ENCODE measurements at regions not wholly inside any gene's neighbourhood (a gene's known extent, or its start where the extent isn't known, plus 50 kb on each side); places are given as distances from the start of the nearest gene placed in this dataset.

DNA sequence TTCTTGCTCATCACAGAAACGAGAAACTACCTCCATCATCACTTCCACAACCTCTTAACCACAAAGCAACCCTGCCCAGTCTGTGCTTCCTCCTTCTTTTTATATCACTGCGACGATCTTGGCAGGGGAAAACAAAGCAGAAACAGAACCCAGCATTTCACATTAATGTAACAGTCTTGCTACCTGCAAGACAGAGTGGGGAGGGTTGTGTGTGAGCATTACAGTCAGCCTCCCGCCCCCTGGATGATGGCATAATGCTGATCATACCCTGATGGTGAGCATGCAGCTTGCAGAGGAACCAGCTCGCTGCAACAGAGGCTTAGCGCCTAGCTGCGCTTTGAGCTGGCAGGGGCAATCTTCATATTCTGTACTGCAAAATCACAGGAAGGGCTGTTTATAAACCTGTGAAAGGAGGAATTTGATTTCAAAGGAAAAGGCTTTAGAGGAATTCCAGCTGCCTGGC is 376.1 kb downstream of the IRS1 start:
- peaks cover 24% of the 10 kb centered on the region for H3K4me1 ChIP-seq (ENCODE audit: insufficient read depth, low read length)
- FAIRE-seq = no peak

DNA sequence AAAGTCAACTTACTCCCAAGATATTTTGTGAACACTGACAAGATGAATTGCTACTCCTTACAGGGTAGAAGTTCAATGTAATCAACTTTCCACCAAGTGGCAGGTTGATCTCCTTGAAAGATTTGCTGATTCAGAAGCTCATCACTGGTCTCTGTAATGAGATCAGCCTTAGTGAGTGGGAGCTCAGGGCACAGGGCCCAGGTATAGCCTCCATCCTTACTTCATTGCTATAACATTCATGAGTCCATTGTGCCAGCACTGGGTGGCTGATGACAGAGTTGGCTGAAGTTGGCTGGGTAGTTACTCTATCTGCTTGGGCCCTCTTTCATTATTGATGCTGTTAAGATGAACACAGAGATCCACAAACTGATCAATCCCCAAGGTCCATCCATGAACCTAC is 379.0 kb downstream of the IRS1 start:
- intact Hi-C loops (cut with micrococcal nuclease; ENCODE audit: unreplicated experiment) (loop anchor here (10.0 kb wide), 1 partner anchor 384 kb away; no protein-coding TSS in a partner anchor), in situ Hi-C loops (cut with HindIII; ENCODE audit: extremely low pct_ligation_motif_present, low pct_unique_long_range_greater_than_20kb) (no loop called here)
- ChIA-PET CTCF (ENCODE audit: low intra/inter-chr PET ratio, low total read pairs) (no interaction called here), POLR2A (no interaction called here)
- no peaks in the 10 kb centered on the region for H3K9me3 ChIP-seq (ENCODE audit: low read length)
- H4K20me1 ChIP-seq (ENCODE audit: insufficient read depth, low read length) = no peaks in the 10 kb centered on the region
- H3K27me3 ChIP-seq (ENCODE audit: control insufficient read depth in 1 of 2, insufficient read depth in 2 of 2, low read length in 2 of 2) = no peaks in the 10 kb centered on the region
- no peak for TF ChIP-seq ZFP36 (IDR thresholded peaks at IDR 0.05; ENCODE audit: borderline replicate concordance, low read depth, low read length, partially characterized antibody)
- no peak for TF ChIP-seq ZNF451 (CRISPR knock-in tag; IDR thresholded peaks at IDR 0.05)
- TF ChIP-seq MYPOP (CRISPR knock-in tag; IDR thresholded peaks at IDR 0.05) = no peak
- TF ChIP-seq HHEX (CRISPR knock-in tag; IDR thresholded peaks at IDR 0.05) = no peak
- TF ChIP-seq RFX3 (CRISPR knock-in tag; IDR thresholded peaks at IDR 0.05) = no peak
- TF ChIP-seq ZNF777 (CRISPR knock-in tag; IDR thresholded peaks at IDR 0.05) = no peak
- TF ChIP-seq THRA (CRISPR knock-in tag; IDR thresholded peaks at IDR 0.05; ENCODE audit: borderline replicate concordance) = no peak
- TF ChIP-seq FOXK2 (IDR thresholded peaks at IDR 0.05) = no peak
- no peak for TF ChIP-seq WIZ (CRISPR knock-in tag; IDR thresholded peaks at IDR 0.05)
- H3K79me2 ChIP-seq (ENCODE audit: insufficient read depth, low read length) = no peaks in the 10 kb centered on the region
- ATAC-seq (no peak), FAIRE-seq (no peak), DNase-seq (ENCODE audit: low spot score) (no peak)
- H3K4me1 ChIP-seq (ENCODE audit: insufficient read depth, low read length) = no peaks in the 10 kb centered on the region
- no peak overlapping the region for H3K9ac ChIP-seq (ENCODE audit: insufficient read depth, low read depth, low read length)
- BruUV-seq (replicated peaks) = no TSS peak
- H3K4me3 ChIP-seq (replicated peaks in 1 of 3; ENCODE audit: insufficient read depth in 1 of 3, low read depth in 2 of 3, low read length in 3 of 3) = no peak overlapping the region
- no peaks in the 10 kb centered on the region for H3K36me3 ChIP-seq (replicated peaks in 1 of 2; ENCODE audit: control insufficient read depth in 1 of 2, insufficient read depth in 2 of 2, low read length in 2 of 2)
- H2AFZ ChIP-seq (ENCODE audit: low read length) = no peak overlapping the region
- no peak overlapping the region for H3K27ac ChIP-seq (ENCODE audit: extremely low read length, insufficient read depth, low read length)
- no peak overlapping the region for H3K4me2 ChIP-seq (ENCODE audit: low read depth, low read length)

More for the DNA sequence above, 376.1 kb downstream of the IRS1 start:
- intact Hi-C loops (cut with micrococcal nuclease; ENCODE audit: unreplicated experiment) = loop anchor here (10.0 kb wide), 1 partner anchor 381 kb away; no protein-coding TSS in a partner anchor
- Histone ChIP-seq H4K20me1 (ENCODE audit: insufficient read depth, low read length) (no peaks in the 10 kb centered on the region), H3K27ac (ENCODE audit: extremely low read length, insufficient read depth, low read length) (no peak overlapping the region), H3K79me2 (ENCODE audit: insufficient read depth, low read length) (no peaks in the 10 kb centered on the region), H3K4me2 (ENCODE audit: low read depth, low read length) (no peak overlapping the region), H3K9me3 (ENCODE audit: low read length) (no peaks in the 10 kb centered on the region), H3K9ac (ENCODE audit: insufficient read depth, low read depth, low read length) (no peak overlapping the region), H3K27me3 (ENCODE audit: control insufficient read depth in 1 of 2, insufficient read depth in 2 of 2, low read length in 2 of 2) (no peaks in the 10 kb centered on the region), H2AFZ (ENCODE audit: low read length) (no peak overlapping the region), H3K36me3 (replicated peaks in 1 of 2; ENCODE audit: control insufficient read depth in 1 of 2, insufficient read depth in 2 of 2, low read length in 2 of 2) (no peaks in the 10 kb centered on the region), H3K4me3 (replicated peaks in 1 of 3; ENCODE audit: insufficient read depth in 1 of 3, low read depth in 2 of 3, low read length in 3 of 3) (no peak overlapping the region)
- ChIA-PET CTCF (ENCODE audit: low intra/inter-chr PET ratio, low total read pairs) (no interaction called here), POLR2A (interaction anchor here (1.1 kb wide), 1 partner anchor 377 kb away, joined by 3 read pairs; no protein-coding TSS in a partner anchor)
- DNase-seq (ENCODE audit: low spot score) (no peak), ATAC-seq (no peak)
- 97% methylated on average over 7 of the region's 7 CpGs for WGBS (ENCODE audit: low lambda C conversion rate)
- TF ChIP-seq IKZF4 (CRISPR knock-in tag; IDR thresholded peaks at IDR 0.05; ENCODE audit: borderline replicate concordance, low read depth, not compliant biosample characterization) (no peak), ZBTB33 (CRISPR knock-in tag; IDR thresholded peaks at IDR 0.05) (peak; percentile 49; the same call in 1 of the 2 replicates)
- no TSS peak for BruUV-seq (replicated peaks)
- in situ Hi-C loops (cut with HindIII; ENCODE audit: extremely low pct_ligation_motif_present, low pct_unique_long_range_greater_than_20kb) = no loop called here
